Natural killer cell (primary cell): ENCODE measurements at regions not wholly inside any gene's neighbourhood (a gene's known extent, or its start where the extent isn't known, plus 50 kb on each side); places are given as distances from the start of the nearest gene placed in this dataset.
A peak's percentile ranks its signal among the peaks of the same experiment; 100 is the strongest.

Source experiments
- ATAC-seq, 3 donors: fragments of 150-1000 bp in 2 of 3; fragments of 200-7000 bp in 1 of 3; cut with Tn5 transposase; 1 replicate in 1 of 3; 2 replicates in 2 of 3; pipeline ENCODE4 v1.10.0; 2021; ENCODE audit warnings: mild to moderate bottlenecking in 2 of 3, moderate library complexity in 2 of 3
- DNase-seq, 2 donors: peaks; one replicate each; pipeline versions ENCODE4 v3.0.0 to v3.0.0-alpha.2; 2013 to 2021; ENCODE audit warnings: mixed read lengths in 1 of 2
- H3K27ac ChIP-seq: one replicate; pipeline ENCODE4 v1.5.1; 2013; ENCODE audit warnings: mild to moderate bottlenecking, low read length
- H3K27me3 ChIP-seq: one replicate; pipeline ENCODE4 v1.6.1; 2013; ENCODE audit warnings: low read length; ENCODE audit not compliant: control insufficient read depth, insufficient read depth
- H3K36me3 ChIP-seq: one replicate; pipeline ENCODE4 v1.6.1; 2013; ENCODE audit warnings: low read length; ENCODE audit not compliant: control insufficient read depth, insufficient read depth
- H3K4me1 ChIP-seq: one replicate; pipeline ENCODE4 v1.6.1; 2013; ENCODE audit warnings: low read length; ENCODE audit not compliant: control insufficient read depth, insufficient read depth
- H3K4me3 ChIP-seq: one replicate; pipeline ENCODE4 v1.5.1; 2013; ENCODE audit warnings: low read length
- H3K9me3 ChIP-seq: one replicate; pipeline ENCODE4 v1.6.1; 2013; ENCODE audit warnings: low read length; ENCODE audit not compliant: control insufficient read depth, insufficient read depth
- H3K27ac Mint-ChIP-seq, 2 donors: one replicate each; pipeline ENCODE4 v1.8.0; 2022; ENCODE audit warnings: mild to moderate bottlenecking in 2 of 2, mixed read lengths in 2 of 2, moderate library complexity in 1 of 2
- H3K27me3 Mint-ChIP-seq, 2 donors: one replicate each; pipeline ENCODE4 v1.8.0; 2022; ENCODE audit warnings: low read depth in 2 of 2, mixed read lengths in 2 of 2
- H3K36me3 Mint-ChIP-seq: one replicate; pipeline ENCODE4 v1.8.0; 2022; ENCODE audit warnings: mixed read lengths
- H3K4me1 Mint-ChIP-seq, 2 donors: one replicate each; pipeline ENCODE4 v1.8.0; 2022; ENCODE audit warnings: mixed read lengths in 2 of 2
- H3K4me3 Mint-ChIP-seq: one replicate; pipeline ENCODE4 v1.8.0; 2022; ENCODE audit warnings: mild to moderate bottlenecking, moderate library complexity, mixed read lengths
- H3K9me3 Mint-ChIP-seq, 2 donors: one replicate each; pipeline ENCODE4 v1.8.0; 2022; ENCODE audit warnings: mixed read lengths in 2 of 2
- CTCF ChIP-seq: fragments of 200-600 bp; IDR thresholded peaks from one replicate; pipeline ENCODE4 v1.8.0; 2022; ENCODE audit warnings: antibody characterized with exemption
- WGBS: methylation state at CpG from one replicate; pipeline ENCODE4 v1.1.7; 2013; ENCODE audit warnings: missing lambda C conversion rate; ENCODE audit not compliant: insufficient coverage; 5-methylcytosine and 5-hydroxymethylcytosine counted together
- intact Hi-C: fragments of 100-400 bp; cut with micrococcal nuclease; formaldehyde crosslinking; loops from one replicate; pipeline ENCODE4 v1.14.2; 2022

GRCh38 chr5:38666668-38667498, 110.4 kb upstream of the LIFR start:
- Histone ChIP-seq H3K4me3 (no peak overlapping the region), H3K36me3 (no peaks in the 10 kb centered on the region), H3K4me1 (no peaks in the 10 kb centered on the region), H3K9me3 (no peaks in the 10 kb centered on the region), H3K27ac (no peak overlapping the region), H3K27me3 (no peaks in the 10 kb centered on the region)
- no peaks in the 10 kb centered on the region for H3K36me3 Mint-ChIP-seq
- DNase-seq (peak in 1 of 2 donors; percentile 5), ATAC-seq (no peak)
- no peak for TF ChIP-seq CTCF
- intact Hi-C loops = no loop called here
- no peak overlapping the region for H3K4me3 Mint-ChIP-seq
- no peaks in the 10 kb centered on the region for H3K4me1 Mint-ChIP-seq
- peaks cover 4 to 26% of the 10 kb centered on the region in 2 donors for H3K27me3 Mint-ChIP-seq
- no peaks in the 10 kb centered on the region for H3K9me3 Mint-ChIP-seq
- WGBS = 56% methylated on average over 4 of the region's 5 CpGs
- H3K27ac Mint-ChIP-seq = no peak overlapping the region

- Histone ChIP-seq H3K9me3 (no peaks in the 10 kb centered on the region), H3K36me3 (no peaks in the 10 kb centered on the region), H3K27ac (no peak overlapping the region), H3K4me3 (no peak overlapping the region), H3K27me3 (no peaks in the 10 kb centered on the region), H3K4me1 (no peaks in the 10 kb centered on the region)
- H3K36me3 Mint-ChIP-seq = no peaks in the 10 kb centered on the region
- no peaks in the 10 kb centered on the region for H3K4me1 Mint-ChIP-seq
- no peak for ATAC-seq
- 43% methylated on average over 1 of the region's 1 CpG for WGBS
- intact Hi-C loops = no loop called here
- no peak overlapping the region for H3K4me3 Mint-ChIP-seq
- no peak for TF ChIP-seq CTCF
- H3K27me3 Mint-ChIP-seq = peaks cover 4 to 22% of the 10 kb centered on the region in 2 donors
- H3K27ac Mint-ChIP-seq = no peak overlapping the region
- no peaks in the 10 kb centered on the region for H3K9me3 Mint-ChIP-seq
- no peak for DNase-seq
Measured at GRCh38 chr5:38667499-38667776, 111.0 kb upstream of the LIFR start.

GRCh38 chr5:38669361-38669880, 113.0 kb upstream of the LIFR start:
- no peak overlapping the region for H3K4me3 Mint-ChIP-seq
- DNase-seq = no peak
- 58% methylated on average over 2 of the region's 2 CpGs for WGBS
- TF ChIP-seq CTCF = no peak
- H3K27me3 Mint-ChIP-seq = peaks cover 6 to 18% of the 10 kb centered on the region in 2 donors
- H3K36me3 Mint-ChIP-seq = no peaks in the 10 kb centered on the region
- H3K27ac Mint-ChIP-seq = no peak overlapping the region
- H3K36me3 ChIP-seq = no peaks in the 10 kb centered on the region
- no peak overlapping the region for H3K27ac ChIP-seq
- no peak overlapping the region for H3K4me3 ChIP-seq
- H3K4me1 Mint-ChIP-seq = no peaks in the 10 kb centered on the region
- intact Hi-C loops = no loop called here
- H3K9me3 Mint-ChIP-seq = peaks cover 0 to 2% of the 10 kb centered on the region in 2 donors
- no peaks in the 10 kb centered on the region for H3K9me3 ChIP-seq
- H3K4me1 ChIP-seq = no peaks in the 10 kb centered on the region
- ATAC-seq = no peak
- no peaks in the 10 kb centered on the region for H3K27me3 ChIP-seq

GRCh38 chr5:38670066-38670465, 113.6 kb upstream of the LIFR start:
- 100% methylated on average over 2 of the region's 2 CpGs for WGBS
- Histone ChIP-seq H3K9me3 (no peaks in the 10 kb centered on the region), H3K27me3 (no peaks in the 10 kb centered on the region), H3K27ac (no peak overlapping the region), H3K4me3 (no peak overlapping the region), H3K36me3 (no peaks in the 10 kb centered on the region), H3K4me1 (no peaks in the 10 kb centered on the region)
- Mint-ChIP-seq H3K4me1 (no peaks in the 10 kb centered on the region), H3K27ac (no peak overlapping the region), H3K4me3 (no peak overlapping the region), H3K9me3 (peaks cover 0 to 2% of the 10 kb centered on the region in 2 donors), H3K36me3 (no peaks in the 10 kb centered on the region), H3K27me3 (peaks cover 3 to 12% of the 10 kb centered on the region in 2 donors)
- intact Hi-C loops = no loop called here
- no peak for DNase-seq
- ATAC-seq = no peak
- TF ChIP-seq CTCF = no peak
